ENCODE measurements at regions not wholly inside any gene's neighbourhood (a gene's known extent, or its start where the extent isn't known, plus 50 kb on each side); places are given as distances from the start of the nearest gene placed in this dataset.

- no peak for DNase-seq (ENCODE audit: extremely low spot score in 2 of 2)
- no peak overlapping the region for H3K4me3 ChIP-seq
- no peak overlapping the region for H3K27ac ChIP-seq
- intact Hi-C loops (cut with DNase I), result no loop called here
- no peaks in the 10 kb centered on the region for H3K27me3 ChIP-seq
- H3K4me1 ChIP-seq, result no peaks in the 10 kb centered on the region
- H3K9me3 ChIP-seq, result no peaks in the 10 kb centered on the region
- no peaks in the 10 kb centered on the region for H3K36me3 ChIP-seq
- TF ChIP-seq POLR2AphosphoS5 (IDR thresholded peaks at IDR 0.05; ENCODE audit: insufficient read depth in 1 of 2, low read depth in 1 of 2) (no peak), POLR2A (IDR thresholded peaks at IDR 0.05) (no peak)
- TF ChIP-seq, protein P1, sequence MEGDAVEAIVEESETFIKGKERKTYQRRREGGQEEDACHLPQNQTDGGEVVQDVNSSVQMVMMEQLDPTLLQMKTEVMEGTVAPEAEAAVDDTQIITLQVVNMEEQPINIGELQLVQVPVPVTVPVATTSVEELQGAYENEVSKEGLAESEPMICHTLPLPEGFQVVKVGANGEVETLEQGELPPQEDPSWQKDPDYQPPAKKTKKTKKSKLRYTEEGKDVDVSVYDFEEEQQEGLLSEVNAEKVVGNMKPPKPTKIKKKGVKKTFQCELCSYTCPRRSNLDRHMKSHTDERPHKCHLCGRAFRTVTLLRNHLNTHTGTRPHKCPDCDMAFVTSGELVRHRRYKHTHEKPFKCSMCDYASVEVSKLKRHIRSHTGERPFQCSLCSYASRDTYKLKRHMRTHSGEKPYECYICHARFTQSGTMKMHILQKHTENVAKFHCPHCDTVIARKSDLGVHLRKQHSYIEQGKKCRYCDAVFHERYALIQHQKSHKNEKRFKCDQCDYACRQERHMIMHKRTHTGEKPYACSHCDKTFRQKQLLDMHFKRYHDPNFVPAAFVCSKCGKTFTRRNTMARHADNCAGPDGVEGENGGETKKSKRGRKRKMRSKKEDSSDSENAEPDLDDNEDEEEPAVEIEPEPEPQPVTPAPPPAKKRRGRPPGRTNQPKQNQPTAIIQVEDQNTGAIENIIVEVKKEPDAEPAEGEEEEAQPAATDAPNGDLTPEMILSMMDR (IDR thresholded peaks at IDR 0.05), result no peak
These were observed 149.9 kb upstream of the RASSF8 start for GRCh38 chr12:25808604-25809003.

DNA sequence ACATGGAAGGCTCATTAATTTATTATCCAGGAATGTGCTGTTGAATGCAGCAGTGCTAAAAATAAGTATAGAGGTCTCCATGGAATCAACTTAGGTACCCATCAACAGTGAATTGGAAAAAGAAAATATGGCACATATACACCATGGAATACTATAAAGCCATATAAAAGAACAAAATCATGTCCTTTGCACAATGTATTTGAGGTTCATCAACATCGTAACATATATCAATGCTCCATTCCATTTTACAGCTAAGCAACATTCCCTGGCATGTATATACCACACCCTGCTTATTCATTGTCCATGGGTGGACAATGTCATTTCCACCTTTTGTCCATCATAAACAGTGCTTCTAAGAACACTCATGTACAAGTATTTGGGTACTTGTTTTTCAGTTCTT, 147.8 kb upstream of the RASSF8 start:
- Histone ChIP-seq H3K4me3 (no peak overlapping the region), H3K9me3 (no peaks in the 10 kb centered on the region), H3K36me3 (no peaks in the 10 kb centered on the region), H3K27me3 (no peaks in the 10 kb centered on the region), H3K4me1 (no peaks in the 10 kb centered on the region), H3K27ac (no peak overlapping the region)
- TF ChIP-seq POLR2A (IDR thresholded peaks at IDR 0.05), result no peak
- intact Hi-C loops (cut with DNase I), result no loop called here
- no peak for DNase-seq (ENCODE audit: extremely low spot score in 2 of 2)

DNA sequence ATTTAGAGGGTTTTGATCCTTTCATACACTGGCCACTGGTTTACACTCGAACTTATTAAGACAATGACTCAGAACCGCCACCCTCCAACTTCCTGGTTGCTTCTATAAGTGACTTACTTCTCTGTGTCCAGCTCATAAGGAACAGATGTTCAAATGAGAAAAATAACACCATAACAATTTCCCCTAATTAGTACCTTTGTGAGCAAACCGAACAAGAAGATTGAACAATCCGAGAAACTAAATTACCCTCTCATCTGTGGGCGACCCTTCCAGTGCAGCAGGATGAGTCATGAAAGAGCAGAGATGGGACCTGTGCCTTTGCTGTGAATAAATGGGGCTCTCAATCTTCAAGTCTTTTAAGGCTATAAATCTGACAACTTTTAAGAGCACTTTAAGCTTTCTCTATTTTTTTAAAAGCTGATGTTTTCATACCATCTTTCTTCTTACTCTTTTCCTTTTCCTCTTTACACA, 146.8 kb upstream of the RASSF8 start:
- Histone ChIP-seq H3K4me3 (no peak overlapping the region), H3K27ac (no peak overlapping the region), H3K9me3 (no peaks in the 10 kb centered on the region), H3K27me3 (no peaks in the 10 kb centered on the region), H3K36me3 (no peaks in the 10 kb centered on the region), H3K4me1 (no peaks in the 10 kb centered on the region)
- intact Hi-C loops (cut with DNase I), result no loop called here
- no peak for DNase-seq (ENCODE audit: extremely low spot score in 2 of 2)
- TF ChIP-seq POLR2A (IDR thresholded peaks at IDR 0.05) (no peak), POLR2AphosphoS5 (IDR thresholded peaks at IDR 0.05; ENCODE audit: insufficient read depth in 1 of 2, low read depth in 1 of 2) (no peak)
- TF ChIP-seq, protein P1 (IDR thresholded peaks at IDR 0.05), result no peak

DNA sequence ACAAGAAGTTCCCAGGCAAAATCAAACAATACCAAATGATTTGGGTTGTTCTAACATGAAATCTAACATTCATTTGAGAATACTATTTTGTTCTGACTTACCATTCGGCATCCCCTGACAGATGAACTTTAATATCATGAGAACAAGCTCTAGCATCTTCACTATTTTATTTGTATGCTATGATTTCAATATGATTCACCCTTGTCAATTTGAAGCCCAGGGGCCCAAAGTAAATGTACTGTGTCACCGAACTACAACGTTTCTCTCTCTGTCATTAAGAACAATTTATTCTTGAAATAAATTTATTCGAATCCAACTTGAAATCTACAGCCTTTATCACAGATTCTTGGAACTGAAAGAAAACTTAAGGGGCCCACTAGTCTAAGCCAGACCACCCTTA, 146.2 kb upstream of the RASSF8 start:
- Histone ChIP-seq H3K4me3 (no peak overlapping the region), H3K9me3 (no peaks in the 10 kb centered on the region), H3K27me3 (no peaks in the 10 kb centered on the region), H3K4me1 (no peaks in the 10 kb centered on the region), H3K27ac (no peak overlapping the region), H3K36me3 (no peaks in the 10 kb centered on the region)
- DNase-seq (ENCODE audit: extremely low spot score in 2 of 2), result no peak
- intact Hi-C loops (cut with DNase I), result no loop called here
- TF ChIP-seq POLR2AphosphoS5 (IDR thresholded peaks at IDR 0.05; ENCODE audit: insufficient read depth in 1 of 2, low read depth in 1 of 2) (no peak), POLR2A (IDR thresholded peaks at IDR 0.05) (no peak)
- TF ChIP-seq, protein P1 (IDR thresholded peaks at IDR 0.05), result no peak

- Histone ChIP-seq H3K27me3 (no peaks in the 10 kb centered on the region), H3K4me3 (no peak overlapping the region), H3K27ac (no peak overlapping the region), H3K36me3 (no peaks in the 10 kb centered on the region), H3K4me1 (peaks cover 4% of the 10 kb centered on the region), H3K9me3 (no peaks in the 10 kb centered on the region)
- TF ChIP-seq, protein P1 (IDR thresholded peaks at IDR 0.05), result no peak
- TF ChIP-seq POLR2A (IDR thresholded peaks at IDR 0.05) (no peak), POLR2AphosphoS5 (IDR thresholded peaks at IDR 0.05; ENCODE audit: insufficient read depth in 1 of 2, low read depth in 1 of 2) (no peak)
- DNase-seq (ENCODE audit: extremely low spot score in 2 of 2), result no peak
- intact Hi-C loops (cut with DNase I), result no loop called here
These were observed 144.6 kb upstream of the RASSF8 start for GRCh38 chr12:25813843-25814242.

DNA sequence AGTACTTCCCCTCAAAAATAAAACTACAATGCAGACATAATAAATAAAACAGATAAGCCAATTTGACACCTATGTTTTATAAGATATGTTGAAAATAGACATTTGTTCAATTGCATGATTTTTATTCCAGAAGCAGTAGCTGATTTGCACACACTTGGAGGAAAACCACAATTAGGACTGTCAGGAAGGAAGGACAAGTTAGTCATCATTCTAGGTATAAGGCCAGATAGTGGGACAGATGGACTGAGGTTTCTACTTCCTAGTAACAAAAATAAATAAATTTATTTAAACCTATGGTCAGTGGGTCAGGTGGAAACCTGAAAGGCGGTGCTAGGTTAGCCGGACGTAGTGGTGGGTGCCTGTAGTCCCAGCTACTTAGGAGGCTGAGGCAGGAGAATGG, 141.8 kb upstream of the RASSF8 start:
- TF ChIP-seq POLR2A (IDR thresholded peaks at IDR 0.05) (no peak), POLR2AphosphoS5 (IDR thresholded peaks at IDR 0.05; ENCODE audit: insufficient read depth in 1 of 2, low read depth in 1 of 2) (no peak)
- TF ChIP-seq, protein P1 (IDR thresholded peaks at IDR 0.05), result no peak
- Histone ChIP-seq H3K4me1 (peaks cover 7% of the 10 kb centered on the region), H3K9me3 (no peaks in the 10 kb centered on the region), H3K27ac (no peak overlapping the region), H3K27me3 (no peaks in the 10 kb centered on the region), H3K4me3 (no peak overlapping the region), H3K36me3 (no peaks in the 10 kb centered on the region)
- intact Hi-C loops (cut with DNase I), result no loop called here
- DNase-seq (ENCODE audit: extremely low spot score in 2 of 2), result no peak
